HL-60 (cell line): ENCODE measurements at regions not wholly inside any gene's neighbourhood (a gene's known extent, or its start where the extent isn't known, plus 50 kb on each side); places are given as distances from the start of the nearest gene placed in this dataset.

Experiments used
- DNase-seq, 2 experiments: peaks; one replicate each; pipeline ENCODE4 v3.0.0-alpha.2; 2010 to 2020; ENCODE audit warnings: low read depth in 1 of 2, low spot score in 1 of 2
- H3K27ac ChIP-seq: fragments of 250-450 bp; sonication (Bioruptor Pico); replicated peaks from 2 replicates; pipeline ENCODE4 v1.5.1; 2020; ENCODE audit warnings: mild to moderate bottlenecking, moderate library complexity
- H3K27me3 ChIP-seq: fragments of 250-450 bp; sonication (Bioruptor Pico); 2 replicates; pipeline ENCODE4 v1.5.1; 2021; ENCODE audit warnings: mild to moderate bottlenecking, moderate library complexity; ENCODE audit not compliant: insufficient read depth, poor library complexity, severe bottlenecking
- H3K4me3 ChIP-seq: replicated peaks from 2 replicates; pipeline ENCODE4 v1.5.1; 2011; ENCODE audit warnings: mild to moderate bottlenecking, control low read depth, low read length; ENCODE audit not compliant: insufficient read depth
- GABPA ChIP-seq: IDR thresholded peaks from 2 replicates; pipeline ENCODE4 v1.6.1; 2012; ENCODE audit warnings: low read depth
- POLR2AphosphoS5 ChIP-seq: IDR thresholded peaks from 2 replicates; pipeline ENCODE4 v1.6.1; 2012; ENCODE audit warnings: low read depth
- SPI1 ChIP-seq: IDR thresholded peaks from 2 replicates; pipeline ENCODE4 v1.6.1; 2012; ENCODE audit warnings: low read depth, mild to moderate bottlenecking, borderline replicate concordance
- TF ChIP-seq, protein P1 (sequence below): IDR thresholded peaks from one replicate; pipeline ENCODE4 v1.5.1; 2011; ENCODE audit warnings: low read length, control low read depth, inconsistent platforms; ENCODE audit not compliant: insufficient read depth
- TF ChIP-seq, protein P2 (sequence below): IDR thresholded peaks from 2 replicates; pipeline ENCODE4 v1.6.1; 2012; ENCODE audit warnings: low read depth; ENCODE audit not compliant: insufficient replicate concordance

DNA sequence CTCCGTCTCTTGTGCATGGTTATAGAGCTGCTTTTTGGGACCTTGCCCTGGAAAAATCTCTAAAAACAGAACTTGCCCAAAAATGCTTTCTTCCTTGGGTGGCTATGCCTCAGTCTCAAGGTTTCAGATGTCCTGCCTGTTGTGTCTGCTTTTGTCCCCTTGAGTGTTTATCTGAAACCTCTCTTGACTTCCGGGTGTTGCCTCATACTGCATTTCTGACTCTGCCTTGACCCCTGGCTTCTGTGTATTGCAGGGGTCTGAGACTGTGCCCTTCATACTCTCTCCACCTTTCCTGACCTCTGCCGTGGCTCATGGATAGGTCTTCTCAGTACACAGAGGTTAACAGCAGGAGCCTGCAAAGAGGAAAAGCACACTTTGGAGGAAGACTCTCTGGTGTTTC lies 124.8 kb upstream of the NTF3 start:
- H3K27me3 ChIP-seq, result peaks cover 5% of the 10 kb centered on the region
- no peak for TF ChIP-seq GABPA
- TF ChIP-seq POLR2AphosphoS5, result no peak
- no peak for TF ChIP-seq SPI1
- TF ChIP-seq, protein P1, sequence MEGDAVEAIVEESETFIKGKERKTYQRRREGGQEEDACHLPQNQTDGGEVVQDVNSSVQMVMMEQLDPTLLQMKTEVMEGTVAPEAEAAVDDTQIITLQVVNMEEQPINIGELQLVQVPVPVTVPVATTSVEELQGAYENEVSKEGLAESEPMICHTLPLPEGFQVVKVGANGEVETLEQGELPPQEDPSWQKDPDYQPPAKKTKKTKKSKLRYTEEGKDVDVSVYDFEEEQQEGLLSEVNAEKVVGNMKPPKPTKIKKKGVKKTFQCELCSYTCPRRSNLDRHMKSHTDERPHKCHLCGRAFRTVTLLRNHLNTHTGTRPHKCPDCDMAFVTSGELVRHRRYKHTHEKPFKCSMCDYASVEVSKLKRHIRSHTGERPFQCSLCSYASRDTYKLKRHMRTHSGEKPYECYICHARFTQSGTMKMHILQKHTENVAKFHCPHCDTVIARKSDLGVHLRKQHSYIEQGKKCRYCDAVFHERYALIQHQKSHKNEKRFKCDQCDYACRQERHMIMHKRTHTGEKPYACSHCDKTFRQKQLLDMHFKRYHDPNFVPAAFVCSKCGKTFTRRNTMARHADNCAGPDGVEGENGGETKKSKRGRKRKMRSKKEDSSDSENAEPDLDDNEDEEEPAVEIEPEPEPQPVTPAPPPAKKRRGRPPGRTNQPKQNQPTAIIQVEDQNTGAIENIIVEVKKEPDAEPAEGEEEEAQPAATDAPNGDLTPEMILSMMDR, result no peak
- TF ChIP-seq, protein P2, sequence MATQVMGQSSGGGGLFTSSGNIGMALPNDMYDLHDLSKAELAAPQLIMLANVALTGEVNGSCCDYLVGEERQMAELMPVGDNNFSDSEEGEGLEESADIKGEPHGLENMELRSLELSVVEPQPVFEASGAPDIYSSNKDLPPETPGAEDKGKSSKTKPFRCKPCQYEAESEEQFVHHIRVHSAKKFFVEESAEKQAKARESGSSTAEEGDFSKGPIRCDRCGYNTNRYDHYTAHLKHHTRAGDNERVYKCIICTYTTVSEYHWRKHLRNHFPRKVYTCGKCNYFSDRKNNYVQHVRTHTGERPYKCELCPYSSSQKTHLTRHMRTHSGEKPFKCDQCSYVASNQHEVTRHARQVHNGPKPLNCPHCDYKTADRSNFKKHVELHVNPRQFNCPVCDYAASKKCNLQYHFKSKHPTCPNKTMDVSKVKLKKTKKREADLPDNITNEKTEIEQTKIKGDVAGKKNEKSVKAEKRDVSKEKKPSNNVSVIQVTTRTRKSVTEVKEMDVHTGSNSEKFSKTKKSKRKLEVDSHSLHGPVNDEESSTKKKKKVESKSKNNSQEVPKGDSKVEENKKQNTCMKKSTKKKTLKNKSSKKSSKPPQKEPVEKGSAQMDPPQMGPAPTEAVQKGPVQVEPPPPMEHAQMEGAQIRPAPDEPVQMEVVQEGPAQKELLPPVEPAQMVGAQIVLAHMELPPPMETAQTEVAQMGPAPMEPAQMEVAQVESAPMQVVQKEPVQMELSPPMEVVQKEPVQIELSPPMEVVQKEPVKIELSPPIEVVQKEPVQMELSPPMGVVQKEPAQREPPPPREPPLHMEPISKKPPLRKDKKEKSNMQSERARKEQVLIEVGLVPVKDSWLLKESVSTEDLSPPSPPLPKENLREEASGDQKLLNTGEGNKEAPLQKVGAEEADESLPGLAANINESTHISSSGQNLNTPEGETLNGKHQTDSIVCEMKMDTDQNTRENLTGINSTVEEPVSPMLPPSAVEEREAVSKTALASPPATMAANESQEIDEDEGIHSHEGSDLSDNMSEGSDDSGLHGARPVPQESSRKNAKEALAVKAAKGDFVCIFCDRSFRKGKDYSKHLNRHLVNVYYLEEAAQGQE, result no peak
- no peak for DNase-seq
- H3K27ac ChIP-seq, result no peak overlapping the region
- H3K4me3 ChIP-seq, result no peak overlapping the region

DNA sequence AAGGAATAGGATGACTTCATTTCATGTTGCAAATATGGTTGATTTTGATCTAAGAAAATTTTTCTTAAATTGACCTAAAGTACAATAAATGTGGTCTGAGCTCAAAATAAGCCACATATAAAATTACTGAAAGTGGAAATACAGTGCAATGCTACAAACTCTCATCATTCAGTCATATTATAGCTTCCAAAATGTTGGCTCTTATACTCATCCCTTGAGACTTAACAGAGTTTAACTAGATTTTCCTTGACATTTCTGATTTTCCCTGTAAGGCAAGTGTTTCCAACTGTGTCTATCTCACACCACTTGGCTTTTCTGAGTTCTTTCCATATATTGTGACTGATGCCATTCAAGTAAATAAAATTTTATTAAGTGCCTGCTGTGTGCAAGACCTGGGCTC lies 123.7 kb upstream of the NTF3 start:
- TF ChIP-seq, protein P1, result no peak
- TF ChIP-seq POLR2AphosphoS5 (no peak), GABPA (no peak), SPI1 (no peak)
- TF ChIP-seq, protein P2, result no peak
- H3K4me3 ChIP-seq, result no peak overlapping the region
- DNase-seq, result no peak
- H3K27ac ChIP-seq, result no peak overlapping the region
- H3K27me3 ChIP-seq, result no peaks in the 10 kb centered on the region

DNA sequence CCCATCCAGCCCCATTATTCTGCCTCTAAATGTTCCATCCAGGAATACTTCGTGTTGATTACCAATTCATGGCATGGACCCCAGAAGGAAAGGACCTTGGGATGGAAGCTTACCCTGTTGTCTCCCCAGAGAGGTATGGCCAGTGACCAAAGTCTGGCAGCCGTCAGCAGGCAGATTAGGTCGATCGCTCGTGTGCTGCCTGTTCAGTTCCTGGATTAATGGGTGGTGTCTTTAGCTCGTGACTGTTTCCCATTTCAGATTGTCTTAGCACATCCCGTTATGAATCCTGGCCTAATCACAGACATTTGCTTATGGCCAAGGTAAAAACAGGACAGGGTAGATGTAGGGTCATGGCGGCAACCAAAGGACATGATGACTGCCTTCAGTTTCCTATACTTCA lies 122.9 kb upstream of the NTF3 start:
- no peak overlapping the region for H3K4me3 ChIP-seq
- DNase-seq, result no peak
- no peak for TF ChIP-seq SPI1
- TF ChIP-seq, protein P2, result no peak
- TF ChIP-seq POLR2AphosphoS5, result no peak
- TF ChIP-seq GABPA, result no peak
- TF ChIP-seq, protein P1, result no peak
- no peak overlapping the region for H3K27ac ChIP-seq
- no peaks in the 10 kb centered on the region for H3K27me3 ChIP-seq
